ENCODE measurements at regions not wholly inside any gene's neighbourhood (a gene's known extent, or its start where the extent isn't known, plus 50 kb on each side); places are given as distances from the start of the nearest gene placed in this dataset.

GRCh38 chr4:85411386-85411785 is 63.6 kb upstream of the ARHGAP24 start:
- Mint-ChIP-seq H3K27ac (no peak overlapping the region), H3K36me3 (no peaks in the 10 kb centered on the region), H3K9me3 (no peaks in the 10 kb centered on the region), H3K4me1 (ENCODE audit: unreplicated experiment) (no peaks in the 10 kb centered on the region), H3K27me3 (peaks cover 5% of the 10 kb centered on the region), H3K4me3 (no peak overlapping the region)
- no peak for TF ChIP-seq CTCF (conservative IDR thresholded peaks at IDR 0.05)
- no peak for DNase-seq (ENCODE audit: extremely low spot score, unreplicated experiment)

- peaks cover 5% of the 10 kb centered on the region for H3K27me3 Mint-ChIP-seq
- H3K4me1 Mint-ChIP-seq (ENCODE audit: unreplicated experiment), result no peaks in the 10 kb centered on the region
- TF ChIP-seq CTCF (conservative IDR thresholded peaks at IDR 0.05), result no peak
- H3K36me3 Mint-ChIP-seq, result no peaks in the 10 kb centered on the region
- no peaks in the 10 kb centered on the region for H3K9me3 Mint-ChIP-seq
- no peak overlapping the region for H3K27ac Mint-ChIP-seq
- H3K4me3 Mint-ChIP-seq, result no peak overlapping the region
- no peak for DNase-seq (ENCODE audit: extremely low spot score, unreplicated experiment)
Observed at GRCh38 chr4:85414972-85415371, 60.0 kb upstream of the ARHGAP24 start.

GRCh38 chr4:85416094-85416493 is 58.9 kb upstream of the ARHGAP24 start:
- Mint-ChIP-seq H3K4me1 (ENCODE audit: unreplicated experiment) (peaks cover 5% of the 10 kb centered on the region), H3K4me3 (no peak overlapping the region), H3K27ac (no peak overlapping the region), H3K27me3 (peaks cover 5% of the 10 kb centered on the region), H3K36me3 (no peaks in the 10 kb centered on the region), H3K9me3 (no peaks in the 10 kb centered on the region)
- no peak for DNase-seq (ENCODE audit: extremely low spot score, unreplicated experiment)
- no peak for TF ChIP-seq CTCF (conservative IDR thresholded peaks at IDR 0.05)

- Mint-ChIP-seq H3K27me3 (peaks cover 11% of the 10 kb centered on the region), H3K36me3 (no peaks in the 10 kb centered on the region), H3K9me3 (no peaks in the 10 kb centered on the region), H3K4me1 (ENCODE audit: unreplicated experiment) (peaks cover 6% of the 10 kb centered on the region), H3K4me3 (no peak overlapping the region), H3K27ac (no peak overlapping the region)
- no peak for DNase-seq (ENCODE audit: extremely low spot score, unreplicated experiment)
- TF ChIP-seq CTCF (conservative IDR thresholded peaks at IDR 0.05), result no peak
Observed at GRCh38 chr4:85419103-85419502, 55.8 kb upstream of the ARHGAP24 start.

GRCh38 chr4:85420831-85421230 is 54.1 kb upstream of the ARHGAP24 start:
- no peak for TF ChIP-seq CTCF (conservative IDR thresholded peaks at IDR 0.05)
- DNase-seq (ENCODE audit: extremely low spot score, unreplicated experiment), result no peak
- Mint-ChIP-seq H3K36me3 (no peaks in the 10 kb centered on the region), H3K27me3 (peaks cover 6% of the 10 kb centered on the region), H3K4me1 (ENCODE audit: unreplicated experiment) (peaks cover 6% of the 10 kb centered on the region), H3K27ac (no peak overlapping the region), H3K4me3 (no peak overlapping the region), H3K9me3 (no peaks in the 10 kb centered on the region)

- no peak overlapping the region for H3K4me3 Mint-ChIP-seq
- no peak overlapping the region for H3K27ac Mint-ChIP-seq
- peaks cover 6% of the 10 kb centered on the region for H3K27me3 Mint-ChIP-seq
- no peak for DNase-seq (ENCODE audit: extremely low spot score, unreplicated experiment)
- TF ChIP-seq CTCF (conservative IDR thresholded peaks at IDR 0.05), result no peak
- no peaks in the 10 kb centered on the region for H3K36me3 Mint-ChIP-seq
- H3K4me1 Mint-ChIP-seq (ENCODE audit: unreplicated experiment), result peaks cover 6% of the 10 kb centered on the region
- no peaks in the 10 kb centered on the region for H3K9me3 Mint-ChIP-seq
Observed at GRCh38 chr4:85423431-85423830, 51.5 kb upstream of the ARHGAP24 start.

Measured in type B pancreatic cell (in vitro differentiated cells).